CD14-positive monocyte (primary cell): ENCODE measurements at regions not wholly inside any gene's neighbourhood (a gene's known extent, or its start where the extent isn't known, plus 50 kb on each side); places are given as distances from the start of the nearest gene placed in this dataset.
A peak's percentile ranks its signal among the peaks of the same experiment; 100 is the strongest.

Source experiments
- DNase-seq, 3 donors: peaks; one replicate each; pipeline ENCODE4 v3.0.0-alpha.2; 2011 to 2022
- H2AFZ ChIP-seq: 2 replicates; pipeline ENCODE4 v1.6.0; 2012; ENCODE audit warnings: mild to moderate bottlenecking, low read depth, low read length, inconsistent platforms; ENCODE audit not compliant: insufficient read depth, poor library complexity, severe bottlenecking
- H3K27ac ChIP-seq, 2 donors: 1 replicate in 1 of 2; 2 replicates in 1 of 2; pipeline ENCODE4 v1.5.1; 2012 to 2013; ENCODE audit warnings: low read length in 2 of 2, control low read depth in 1 of 2, inconsistent platforms in 1 of 2, low read depth in 1 of 2, mild to moderate bottlenecking in 1 of 2
- H3K27me3 ChIP-seq, 2 donors: one replicate each; pipeline versions ENCODE4 v1.6.0 to v1.6.1; 2011 to 2013; ENCODE audit warnings: low read length in 2 of 2; ENCODE audit not compliant: control insufficient read depth in 2 of 2, insufficient read depth in 2 of 2
- H3K36me3 ChIP-seq, 2 donors: replicated peaks in 1 of 2; 1 replicate in 1 of 2; 2 replicates in 1 of 2; pipeline versions ENCODE4 v1.5.1 to v1.6.1; 2012 to 2013; ENCODE audit warnings: low read length in 2 of 2, control low read depth in 1 of 2, inconsistent platforms in 1 of 2, mild to moderate bottlenecking in 1 of 2; ENCODE audit not compliant: insufficient read depth in 2 of 2, control insufficient read depth in 1 of 2
- H3K4me1 ChIP-seq, 2 donors: 1 replicate in 1 of 2; 2 replicates in 1 of 2; pipeline versions ENCODE4 v1.5.1 to v1.6.1; 2012 to 2013; ENCODE audit warnings: low read length in 2 of 2, control low read depth in 1 of 2, inconsistent platforms in 1 of 2, mild to moderate bottlenecking in 1 of 2, moderate library complexity in 1 of 2; ENCODE audit not compliant: insufficient read depth in 2 of 2, control insufficient read depth in 1 of 2
- H3K4me2 ChIP-seq: replicated peaks from 2 replicates; pipeline ENCODE3; 2012; ENCODE audit warnings: low read length, moderate library complexity, mild to moderate bottlenecking; ENCODE audit not compliant: poor library complexity, severe bottlenecking; ENCODE audit errors: extremely low read depth
- H3K4me3 ChIP-seq, 3 experiments: fragments of 200-600 bp in 1 of 3; sonication (generic) in 1 of 3; replicated peaks in 1 of 3; 1 replicate in 2 of 3; 2 replicates in 1 of 3; pipeline ENCODE4 v1.5.1; 2011 to 2013; ENCODE audit warnings: low read length in 3 of 3, mild to moderate bottlenecking in 3 of 3, control low read depth in 2 of 3, low read depth in 2 of 3, inconsistent platforms in 1 of 3, moderate library complexity in 1 of 3
- H3K79me2 ChIP-seq: 2 replicates; pipeline ENCODE4 v1.6.0; 2012; ENCODE audit warnings: mild to moderate bottlenecking, control low read depth, inconsistent platforms, low read length, moderate library complexity; ENCODE audit not compliant: insufficient read depth
- H3K9ac ChIP-seq: 2 replicates; pipeline ENCODE4 v1.6.0; 2017; ENCODE audit warnings: low read length, mild to moderate bottlenecking; ENCODE audit not compliant: insufficient read depth, poor library complexity, severe bottlenecking
- H3K9me3 ChIP-seq, 2 donors: replicated peaks in 1 of 2; 1 replicate in 1 of 2; 2 replicates in 1 of 2; pipeline versions ENCODE4 v1.5.1 to v1.6.1; 2012 to 2013; ENCODE audit warnings: low read length in 2 of 2, control low read depth in 1 of 2; ENCODE audit not compliant: control insufficient read depth in 1 of 2, insufficient read depth in 1 of 2
- H4K20me1 ChIP-seq: 2 replicates; pipeline ENCODE4 v1.6.0; 2012; ENCODE audit warnings: mild to moderate bottlenecking, low read length, control low read depth, moderate library complexity; ENCODE audit not compliant: insufficient read depth
- H3K27ac Mint-ChIP-seq, 7 donors: one replicate each; pipeline ENCODE4 v1.8.0; 2020; ENCODE audit warnings: mild to moderate bottlenecking in 7 of 7, mixed read lengths in 7 of 7, moderate library complexity in 6 of 7, inconsistent platforms in 2 of 7
- H3K27me3 Mint-ChIP-seq, 3 donors: one replicate each; pipeline ENCODE4 v1.8.0; 2021 to 2022; ENCODE audit warnings: low read depth in 3 of 3, mild to moderate bottlenecking in 3 of 3, mixed read lengths in 3 of 3, moderate library complexity in 3 of 3, inconsistent platforms in 1 of 3
- H3K36me3 Mint-ChIP-seq, 2 donors: one replicate each; pipeline ENCODE4 v1.8.0; 2020; ENCODE audit warnings: mixed read lengths in 2 of 2, inconsistent platforms in 1 of 2, mild to moderate bottlenecking in 1 of 2
- H3K4me1 Mint-ChIP-seq: one replicate; pipeline ENCODE4 v1.8.0; 2020; ENCODE audit warnings: mild to moderate bottlenecking, mixed read lengths
- H3K4me3 Mint-ChIP-seq, 2 donors: one replicate each; pipeline ENCODE4 v1.8.0; 2020; ENCODE audit warnings: mild to moderate bottlenecking in 2 of 2, mixed read lengths in 2 of 2, moderate library complexity in 1 of 2
- H3K9me3 Mint-ChIP-seq, 7 donors: one replicate each; pipeline ENCODE4 v1.8.0; 2020 to 2022; ENCODE audit warnings: mixed read lengths in 7 of 7, mild to moderate bottlenecking in 6 of 7, moderate library complexity in 6 of 7, inconsistent platforms in 2 of 7
- WGBS: methylation state at CpG from one replicate; pipeline ENCODE4 v1.1.5; 2013; ENCODE audit warnings: missing lambda C conversion rate; ENCODE audit not compliant: insufficient coverage; 5-methylcytosine and 5-hydroxymethylcytosine counted together
- intact Hi-C, 2 donors: fragments of 100-400 bp; cut with micrococcal nuclease; formaldehyde crosslinking; loops; one replicate each; pipeline versions ENCODE4 v1.15.0 to v1.15.1; 2023
- TF ChIP-seq, protein P1 (sequence below): fragments of 200-600 bp; IDR thresholded peaks from one replicate; pipeline ENCODE4 v1.8.0; 2022; ENCODE audit warnings: antibody characterized with exemption, mild to moderate bottlenecking

DNA sequence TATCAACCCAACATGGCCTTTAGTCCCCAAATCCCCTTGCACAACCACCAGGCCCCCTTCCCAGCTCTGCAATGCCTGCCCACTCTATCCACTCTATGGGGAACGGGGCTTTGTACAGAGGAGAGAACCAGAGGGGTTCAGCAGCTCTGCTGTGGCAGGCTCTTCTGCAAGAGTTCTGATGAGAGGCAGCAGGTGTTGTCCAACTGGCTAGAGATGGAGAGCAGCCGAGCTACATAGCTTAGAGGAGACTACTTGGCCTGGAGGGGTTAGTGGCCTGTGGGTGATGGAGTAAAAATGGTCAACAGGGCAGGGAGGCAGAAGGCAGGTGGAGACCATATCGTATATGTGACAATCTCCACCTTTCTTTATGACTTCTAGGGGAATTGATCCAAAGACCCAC lies 103.0 kb downstream of the QPCT start:
- TF ChIP-seq, protein P1, sequence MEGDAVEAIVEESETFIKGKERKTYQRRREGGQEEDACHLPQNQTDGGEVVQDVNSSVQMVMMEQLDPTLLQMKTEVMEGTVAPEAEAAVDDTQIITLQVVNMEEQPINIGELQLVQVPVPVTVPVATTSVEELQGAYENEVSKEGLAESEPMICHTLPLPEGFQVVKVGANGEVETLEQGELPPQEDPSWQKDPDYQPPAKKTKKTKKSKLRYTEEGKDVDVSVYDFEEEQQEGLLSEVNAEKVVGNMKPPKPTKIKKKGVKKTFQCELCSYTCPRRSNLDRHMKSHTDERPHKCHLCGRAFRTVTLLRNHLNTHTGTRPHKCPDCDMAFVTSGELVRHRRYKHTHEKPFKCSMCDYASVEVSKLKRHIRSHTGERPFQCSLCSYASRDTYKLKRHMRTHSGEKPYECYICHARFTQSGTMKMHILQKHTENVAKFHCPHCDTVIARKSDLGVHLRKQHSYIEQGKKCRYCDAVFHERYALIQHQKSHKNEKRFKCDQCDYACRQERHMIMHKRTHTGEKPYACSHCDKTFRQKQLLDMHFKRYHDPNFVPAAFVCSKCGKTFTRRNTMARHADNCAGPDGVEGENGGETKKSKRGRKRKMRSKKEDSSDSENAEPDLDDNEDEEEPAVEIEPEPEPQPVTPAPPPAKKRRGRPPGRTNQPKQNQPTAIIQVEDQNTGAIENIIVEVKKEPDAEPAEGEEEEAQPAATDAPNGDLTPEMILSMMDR: no peak
- H3K36me3 Mint-ChIP-seq: no peaks in the 10 kb centered on the region
- H3K79me2 ChIP-seq: no peaks in the 10 kb centered on the region

DNA sequence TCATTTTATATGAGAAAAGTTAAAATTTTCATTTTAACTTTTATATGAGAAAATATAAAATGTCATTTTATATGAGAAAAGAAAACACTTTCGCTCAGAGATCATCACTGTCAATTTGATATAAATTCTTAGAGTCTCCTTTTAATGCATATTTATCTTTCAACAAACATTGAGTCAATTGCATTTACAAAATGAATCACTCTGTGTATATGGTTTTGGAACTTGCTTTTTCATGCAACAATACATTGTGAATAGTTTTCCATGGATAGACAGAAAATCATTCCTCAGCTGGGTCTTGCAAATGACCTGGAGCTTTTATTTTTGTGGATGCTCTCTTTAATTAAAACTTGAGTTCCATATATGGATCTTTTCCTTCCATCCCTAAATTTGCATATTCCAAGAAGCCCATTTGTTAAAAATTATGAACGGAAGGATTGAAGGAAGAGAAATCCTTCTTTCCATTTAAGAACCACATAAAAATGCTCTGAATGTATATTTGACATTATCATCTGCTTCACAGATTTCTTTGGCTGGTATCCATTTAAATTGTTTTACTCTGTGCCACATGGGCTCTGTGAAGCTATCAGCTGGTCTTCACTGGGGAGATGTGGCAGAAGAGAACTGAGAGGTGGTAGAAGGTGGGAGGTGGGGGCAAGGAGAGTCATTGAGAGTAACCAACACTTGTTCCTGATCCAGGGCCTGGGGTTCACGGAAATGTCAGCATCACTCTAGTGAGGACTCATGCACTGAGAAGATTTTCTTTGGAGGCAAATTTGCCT lies 104.1 kb downstream of the QPCT start:
- no CpG with 5 or more reads among the region's 3 CpGs for WGBS

More for the DNA sequence above, 103.0 kb downstream of the QPCT start:
- peaks cover 0 to 6% (median 5%) of the 10 kb centered on the region in 3 donors for H3K27me3 Mint-ChIP-seq
- peaks cover 0 to 6% (median 0%) of the 10 kb centered on the region in 7 donors for H3K9me3 Mint-ChIP-seq
- Histone ChIP-seq H3K27me3 (peaks cover 0 to 3% of the 10 kb centered on the region in 2 donors), H3K4me3 (no peak overlapping the region), H4K20me1 (no peaks in the 10 kb centered on the region), H2AFZ (no peak overlapping the region), H3K9ac (no peak overlapping the region), H3K36me3 (no peaks in the 10 kb centered on the region), H3K4me1 (no peaks in the 10 kb centered on the region), H3K27ac (no peak overlapping the region), H3K4me2 (no peak overlapping the region), H3K9me3 (no peaks in the 10 kb centered on the region)
- peak overlapping the region in 1 of 7 donors; percentile 35 for H3K27ac Mint-ChIP-seq
- WGBS: 100% methylated on average over 1 of the region's 3 CpGs
- H3K4me1 Mint-ChIP-seq: no peaks in the 10 kb centered on the region
- no peak for DNase-seq
- no peak overlapping the region for H3K4me3 Mint-ChIP-seq
- intact Hi-C loops: no loop called here

More for the DNA sequence above, 104.1 kb downstream of the QPCT start:
- Histone ChIP-seq H3K4me1 (peaks cover 0 to 5% of the 10 kb centered on the region in 2 donors), H3K27ac (no peak overlapping the region), H3K9ac (no peak overlapping the region), H3K27me3 (peaks cover 0 to 3% of the 10 kb centered on the region in 2 donors), H3K36me3 (no peaks in the 10 kb centered on the region), H3K9me3 (no peaks in the 10 kb centered on the region), H3K79me2 (no peaks in the 10 kb centered on the region), H2AFZ (no peak overlapping the region), H3K4me3 (no peak overlapping the region), H4K20me1 (no peaks in the 10 kb centered on the region), H3K4me2 (no peak overlapping the region)
- TF ChIP-seq, protein P1: no peak
- no peak overlapping the region for H3K4me3 Mint-ChIP-seq
- no peaks in the 10 kb centered on the region for H3K36me3 Mint-ChIP-seq
- H3K9me3 Mint-ChIP-seq: peaks cover 0 to 6% (median 0%) of the 10 kb centered on the region in 7 donors
- peaks cover 3% of the 10 kb centered on the region for H3K4me1 Mint-ChIP-seq
- no peak for DNase-seq
- H3K27me3 Mint-ChIP-seq: peaks cover 0 to 9% (median 5%) of the 10 kb centered on the region in 3 donors
- intact Hi-C loops: no loop called here
- H3K27ac Mint-ChIP-seq: no peak overlapping the region
